ENCODE measurements at regions not wholly inside any gene's neighbourhood (a gene's known extent, or its start where the extent isn't known, plus 50 kb on each side); places are given as distances from the start of the nearest gene placed in this dataset.

DNA sequence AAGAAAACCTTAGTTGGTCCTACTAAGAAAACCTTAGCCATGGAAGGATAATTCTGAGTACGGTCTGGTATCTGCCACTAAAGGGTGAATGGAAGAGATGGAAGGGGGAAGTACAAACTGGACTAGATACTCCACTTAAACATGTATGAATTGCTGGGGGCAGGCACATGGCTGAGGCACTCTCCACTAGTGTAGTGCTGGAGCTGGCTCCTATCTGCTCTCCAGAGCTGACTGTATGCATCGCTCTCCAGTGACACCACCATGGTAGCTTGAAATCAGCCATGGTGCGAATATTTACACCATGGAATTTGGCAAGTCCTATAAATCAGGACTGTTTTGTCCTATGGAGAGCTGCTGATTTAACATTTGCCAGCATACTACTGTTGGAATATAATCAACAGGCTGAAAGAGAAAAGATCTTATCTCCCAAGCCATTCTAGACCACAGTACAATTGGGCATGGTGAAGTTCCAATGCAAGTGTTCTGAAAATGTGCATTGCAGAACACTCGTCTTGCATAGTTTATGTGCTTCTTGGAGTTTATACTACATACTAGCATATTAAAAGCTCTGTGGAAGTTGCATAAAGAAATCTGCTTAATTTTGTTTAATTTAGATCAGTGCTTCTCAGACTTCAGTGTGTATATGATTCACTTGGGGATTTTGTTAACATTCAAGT is 277.4 kb downstream of the TDRD15 start:
- TF ChIP-seq, protein P1, sequence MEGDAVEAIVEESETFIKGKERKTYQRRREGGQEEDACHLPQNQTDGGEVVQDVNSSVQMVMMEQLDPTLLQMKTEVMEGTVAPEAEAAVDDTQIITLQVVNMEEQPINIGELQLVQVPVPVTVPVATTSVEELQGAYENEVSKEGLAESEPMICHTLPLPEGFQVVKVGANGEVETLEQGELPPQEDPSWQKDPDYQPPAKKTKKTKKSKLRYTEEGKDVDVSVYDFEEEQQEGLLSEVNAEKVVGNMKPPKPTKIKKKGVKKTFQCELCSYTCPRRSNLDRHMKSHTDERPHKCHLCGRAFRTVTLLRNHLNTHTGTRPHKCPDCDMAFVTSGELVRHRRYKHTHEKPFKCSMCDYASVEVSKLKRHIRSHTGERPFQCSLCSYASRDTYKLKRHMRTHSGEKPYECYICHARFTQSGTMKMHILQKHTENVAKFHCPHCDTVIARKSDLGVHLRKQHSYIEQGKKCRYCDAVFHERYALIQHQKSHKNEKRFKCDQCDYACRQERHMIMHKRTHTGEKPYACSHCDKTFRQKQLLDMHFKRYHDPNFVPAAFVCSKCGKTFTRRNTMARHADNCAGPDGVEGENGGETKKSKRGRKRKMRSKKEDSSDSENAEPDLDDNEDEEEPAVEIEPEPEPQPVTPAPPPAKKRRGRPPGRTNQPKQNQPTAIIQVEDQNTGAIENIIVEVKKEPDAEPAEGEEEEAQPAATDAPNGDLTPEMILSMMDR (IDR thresholded peaks at IDR 0.05; ENCODE audit: borderline replicate concordance, extremely low read depth, low read length, poor library complexity, severe bottlenecking) = no peak
- TF ChIP-seq EZH2 (IDR thresholded peaks at IDR 0.05; ENCODE audit: borderline replicate concordance, low read depth, low read length, severe bottlenecking) = no peak

All from DND-41 (cell line).